GM19324 (cell line): ENCODE measurements at regions not wholly inside any gene's neighbourhood (a gene's known extent, or its start where the extent isn't known, plus 50 kb on each side); places are given as distances from the start of the nearest gene placed in this dataset.
"Not testable (repeated sequence)": the region's sequence is repeated elsewhere in the genome, so short reads cannot be mapped to it uniquely, and the experiment has no call there.

Experiments used
- ATAC-seq: cut with Tn5 transposase; IDR thresholded peaks from one replicate; pipeline ENCODE4 v1.9.1; 2021; ENCODE audit warnings: mild to moderate bottlenecking, moderate library complexity; ENCODE audit not compliant: unreplicated experiment, low FRiP score

- no peak for ATAC-seq
Measured at GRCh38 chr2:207434899-207435465, 94.8 kb upstream of the CREB1 start.

- ATAC-seq, result no peak
Measured at GRCh38 chr2:207437136-207437523, 92.6 kb upstream of the CREB1 start.

- no peak for ATAC-seq
Measured at GRCh38 chr2:207437524-207438143, 92.1 kb upstream of the CREB1 start.

GRCh38 chr2:207438414-207439126, 91.2 kb upstream of the CREB1 start:
- ATAC-seq, result no peak

GRCh38 chr2:207439881-207440280, 89.9 kb upstream of the CREB1 start:
- not testable (repeated sequence) for ATAC-seq

- no peak for ATAC-seq
Measured at GRCh38 chr2:207444756-207445155, 85.0 kb upstream of the CREB1 start.

- ATAC-seq, result no peak
Measured at GRCh38 chr2:207446653-207447052, 83.1 kb upstream of the CREB1 start.

GRCh38 chr2:207448006-207448405, 81.8 kb upstream of the CREB1 start:
- no peak for ATAC-seq

- no peak for ATAC-seq
Measured at GRCh38 chr2:207449642-207450165, 80.1 kb upstream of the CREB1 start.

- no peak for ATAC-seq
Measured at GRCh38 chr2:207450186-207450585, 79.6 kb upstream of the CREB1 start.

GRCh38 chr2:207458582-207458981, 71.2 kb upstream of the CREB1 start:
- no peak for ATAC-seq

- peak; percentile 86 for ATAC-seq
Measured at GRCh38 chr2:207459990-207460757, 69.6 kb upstream of the CREB1 start.

GRCh38 chr2:207463433-207463832, 66.3 kb upstream of the CREB1 start:
- ATAC-seq, result no peak

- ATAC-seq, result no peak
Measured at GRCh38 chr2:207464007-207464406, 65.8 kb upstream of the CREB1 start.

GRCh38 chr2:207465894-207466293, 63.9 kb upstream of the CREB1 start:
- ATAC-seq, result no peak

- peak; percentile 81 for ATAC-seq
Measured at GRCh38 chr2:207467716-207468347, 61.9 kb upstream of the CREB1 start.

GRCh38 chr2:207468488-207468887, 61.3 kb upstream of the CREB1 start:
- no peak for ATAC-seq

GRCh38 chr2:207469451-207469850, 60.3 kb upstream of the CREB1 start:
- ATAC-seq, result no peak

GRCh38 chr2:207469943-207470729, 59.6 kb upstream of the CREB1 start:
- no peak for ATAC-seq

- no peak for ATAC-seq
Measured at GRCh38 chr2:207471261-207471660, 58.5 kb upstream of the CREB1 start.
